ENCODE measurements at regions not wholly inside any gene's neighbourhood (a gene's known extent, or its start where the extent isn't known, plus 50 kb on each side); places are given as distances from the start of the nearest gene placed in this dataset.

DNA sequence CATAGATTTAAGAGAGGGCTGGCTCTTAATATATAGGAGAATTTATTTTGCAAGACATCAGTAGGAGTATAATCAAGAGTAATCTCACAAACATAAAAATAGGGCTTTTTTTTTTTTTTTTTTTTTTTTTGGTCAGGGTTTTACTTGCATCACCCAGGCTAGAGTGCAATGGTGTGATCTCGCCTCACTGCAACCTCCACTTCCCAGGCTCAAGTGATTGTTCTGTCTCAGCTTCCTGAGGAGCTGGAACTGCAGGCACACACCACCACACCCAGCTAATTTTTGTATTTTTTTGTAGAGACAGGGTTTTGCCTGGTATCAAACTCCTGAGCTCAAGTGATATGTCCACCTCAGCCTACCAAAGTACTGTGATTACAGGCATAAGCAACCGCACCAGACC is 535.3 kb downstream of the CCSER2 start:
- Histone ChIP-seq H3K9me3 (replicated peaks in 1 of 2; ENCODE audit: control insufficient read depth in 1 of 2, insufficient read depth in 1 of 2, low read length in 2 of 2) (peaks cover 0 to 5% of the 10 kb centered on the region in 2 donors), H3K27me3 (ENCODE audit: control insufficient read depth in 2 of 2, insufficient read depth in 2 of 2, low read length in 2 of 2) (no peaks in the 10 kb centered on the region), H3K79me2 (ENCODE audit: insufficient read depth, low read length) (no peaks in the 10 kb centered on the region), H3K4me1 (ENCODE audit: control insufficient read depth in 1 of 2, insufficient read depth in 2 of 2, low read length in 2 of 2) (no peaks in the 10 kb centered on the region), H3K4me2 (replicated peaks; ENCODE audit: extremely low read depth, low read length, poor library complexity, severe bottlenecking) (no peak overlapping the region), H3K4me3 (replicated peaks in 1 of 3; ENCODE audit: low read depth in 2 of 3, low read length in 3 of 3) (no peak overlapping the region), H2AFZ (ENCODE audit: insufficient read depth, low read depth, low read length, poor library complexity, severe bottlenecking) (no peak overlapping the region), H3K36me3 (replicated peaks in 1 of 2; ENCODE audit: control insufficient read depth in 1 of 2, insufficient read depth in 2 of 2, low read length in 2 of 2) (no peaks in the 10 kb centered on the region), H3K27ac (ENCODE audit: low read depth in 1 of 2, low read length in 2 of 2) (no peak overlapping the region), H3K9ac (ENCODE audit: insufficient read depth, low read length, poor library complexity, severe bottlenecking) (no peak overlapping the region), H4K20me1 (ENCODE audit: insufficient read depth, low read length) (no peaks in the 10 kb centered on the region)
- intact Hi-C loops (cut with micrococcal nuclease), result no loop called here
- no peak for TF ChIP-seq CTCF (IDR thresholded peaks at IDR 0.05)
- Mint-ChIP-seq H3K36me3 (no peaks in the 10 kb centered on the region), H3K9me3 (peaks cover 0 to 8% (median 1%) of the 10 kb centered on the region in 7 donors), H3K27ac (no peak overlapping the region), H3K27me3 (ENCODE audit: low read depth in 3 of 3) (no peaks in the 10 kb centered on the region), H3K4me3 (no peak overlapping the region), H3K4me1 (no peaks in the 10 kb centered on the region)
- WGBS (ENCODE audit: insufficient coverage), result 100% methylated on average over 1 of the region's 2 CpGs
- no peak for DNase-seq

DNA sequence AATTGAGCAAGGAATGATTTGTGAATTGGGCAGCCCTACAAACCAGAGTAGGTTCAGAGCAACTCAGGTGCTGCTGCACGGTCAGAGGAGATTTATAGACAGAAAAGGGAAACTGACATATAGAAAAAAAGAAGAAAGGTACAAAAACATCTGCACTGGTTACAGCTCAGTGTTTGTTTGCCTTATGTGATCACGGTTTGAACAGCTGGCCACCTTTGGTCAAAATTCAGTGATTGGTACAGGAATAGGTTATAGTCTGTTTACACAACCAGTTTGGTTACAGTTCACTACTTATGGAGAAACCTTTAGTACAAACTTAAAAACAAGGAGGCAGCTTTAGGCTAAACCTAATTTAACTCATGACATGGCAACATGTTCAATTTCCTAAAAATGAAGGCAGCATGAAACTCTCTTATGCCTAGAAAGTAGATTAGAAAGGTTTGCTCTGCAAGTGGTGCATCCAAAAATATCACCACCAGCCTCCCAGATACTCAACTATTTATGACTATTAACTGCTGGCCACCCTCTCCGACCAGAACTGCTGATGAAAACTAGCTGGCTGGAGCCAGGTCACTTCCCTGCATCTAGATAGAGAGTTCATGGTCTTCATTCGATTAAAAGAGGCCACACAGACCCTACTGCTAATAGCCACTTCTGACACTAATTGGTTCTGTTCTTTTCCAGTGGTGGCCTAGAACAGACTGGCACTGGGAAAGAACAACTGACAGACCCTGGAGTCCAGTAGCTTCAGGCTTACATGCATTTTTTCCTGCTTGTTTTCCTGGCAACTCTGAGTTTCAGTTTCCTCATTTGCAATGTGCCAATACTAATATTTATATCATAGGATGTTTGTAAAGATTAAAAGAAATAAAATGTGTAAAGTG is 548.0 kb downstream of the CCSER2 start:
- Histone ChIP-seq H3K79me2 (ENCODE audit: insufficient read depth, low read length) (no peaks in the 10 kb centered on the region), H4K20me1 (ENCODE audit: insufficient read depth, low read length) (no peaks in the 10 kb centered on the region), H3K36me3 (replicated peaks in 1 of 2; ENCODE audit: control insufficient read depth in 1 of 2, insufficient read depth in 2 of 2, low read length in 2 of 2) (no peaks in the 10 kb centered on the region), H3K4me2 (replicated peaks; ENCODE audit: extremely low read depth, low read length, poor library complexity, severe bottlenecking) (no peak overlapping the region), H3K27ac (ENCODE audit: low read depth in 1 of 2, low read length in 2 of 2) (no peak overlapping the region), H3K27me3 (ENCODE audit: control insufficient read depth in 2 of 2, insufficient read depth in 2 of 2, low read length in 2 of 2) (no peaks in the 10 kb centered on the region), H3K9ac (ENCODE audit: insufficient read depth, low read length, poor library complexity, severe bottlenecking) (no peak overlapping the region), H3K4me3 (replicated peaks in 1 of 3; ENCODE audit: low read depth in 2 of 3, low read length in 3 of 3) (no peak overlapping the region), H3K9me3 (replicated peaks in 1 of 2; ENCODE audit: control insufficient read depth in 1 of 2, insufficient read depth in 1 of 2, low read length in 2 of 2) (no peaks in the 10 kb centered on the region), H3K4me1 (ENCODE audit: control insufficient read depth in 1 of 2, insufficient read depth in 2 of 2, low read length in 2 of 2) (no peaks in the 10 kb centered on the region), H2AFZ (ENCODE audit: insufficient read depth, low read depth, low read length, poor library complexity, severe bottlenecking) (no peak overlapping the region)
- H3K27me3 Mint-ChIP-seq (ENCODE audit: low read depth in 3 of 3), result peaks cover 0 to 2% (median 0%) of the 10 kb centered on the region in 3 donors
- DNase-seq, result no peak
- H3K27ac Mint-ChIP-seq, result no peak overlapping the region
- WGBS (ENCODE audit: insufficient coverage), result 73% methylated on average over 3 of the region's 4 CpGs
- no peaks in the 10 kb centered on the region for H3K36me3 Mint-ChIP-seq
- peaks cover 0 to 3% (median 2%) of the 10 kb centered on the region in 7 donors for H3K9me3 Mint-ChIP-seq
- no peaks in the 10 kb centered on the region for H3K4me1 Mint-ChIP-seq
- intact Hi-C loops (cut with micrococcal nuclease), result no loop called here
- H3K4me3 Mint-ChIP-seq, result no peak overlapping the region
- TF ChIP-seq CTCF (IDR thresholded peaks at IDR 0.05), result no peak
